ENCODE measurements at regions not wholly inside any gene's neighbourhood (a gene's known extent, or its start where the extent isn't known, plus 50 kb on each side); places are given as distances from the start of the nearest gene placed in this dataset.
A peak's percentile ranks its signal among the peaks of the same experiment; 100 is the strongest.
"Not testable (repeated sequence)": the region's sequence is repeated elsewhere in the genome, so short reads cannot be mapped to it uniquely, and the experiment has no call there.

- Histone ChIP-seq H3K36me3 (no peaks in the 10 kb centered on the region), H3K4me3 (peak overlapping the region; percentile 64), H3K27me3 (no peaks in the 10 kb centered on the region), H3K9me3 (no peaks in the 10 kb centered on the region; the same call in 1 of the 2 replicates)
- DNase-seq = peak; percentile 75
These were observed 163.3 kb downstream of the CD47 start for GRCh38 chr3:107927361-107928083.

- H3K27me3 ChIP-seq = peaks cover 1% of the 10 kb centered on the region; the same call in 1 of the 2 replicates
- H3K9me3 ChIP-seq = no peaks in the 10 kb centered on the region; the same call in 1 of the 2 replicates
- DNase-seq = no peak
- no peaks in the 10 kb centered on the region for H3K36me3 ChIP-seq
- no peak overlapping the region for H3K4me3 ChIP-seq
These were observed 165.0 kb downstream of the CD47 start for GRCh38 chr3:107925851-107926250.

- Histone ChIP-seq H3K9me3 (no peaks in the 10 kb centered on the region; the same call in 1 of the 2 replicates), H3K4me3 (no peak overlapping the region), H3K36me3 (no peaks in the 10 kb centered on the region), H3K27me3 (peaks cover 9% of the 10 kb centered on the region)
- no peak for DNase-seq
These were observed 169.8 kb downstream of the CD47 start for GRCh38 chr3:107921038-107921437.

- no peaks in the 10 kb centered on the region for H3K36me3 ChIP-seq
- DNase-seq = no peak
- no peak overlapping the region for H3K4me3 ChIP-seq
- H3K27me3 ChIP-seq = peaks cover 9% of the 10 kb centered on the region
- no peaks in the 10 kb centered on the region; the same call in 1 of the 2 replicates for H3K9me3 ChIP-seq
These were observed 170.3 kb downstream of the CD47 start for GRCh38 chr3:107920538-107920937.

- DNase-seq = no peak
These were observed 171.6 kb downstream of the CD47 start for GRCh38 chr3:107919239-107919638.

GRCh38 chr3:107916171-107916570 is 174.7 kb downstream of the CD47 start:
- Histone ChIP-seq H3K36me3 (no peaks in the 10 kb centered on the region), H3K4me3 (no peak overlapping the region), H3K27me3 (peaks cover 12% of the 10 kb centered on the region), H3K9me3 (no peaks in the 10 kb centered on the region; the same call in 1 of the 2 replicates)
- DNase-seq = no peak

More at GRCh38 chr3:107919239-107919638, 171.6 kb downstream of the CD47 start:
- Histone ChIP-seq H3K4me3 (no peak overlapping the region), H3K36me3 (no peaks in the 10 kb centered on the region), H3K9me3 (no peaks in the 10 kb centered on the region; the same call in 1 of the 2 replicates), H3K27me3 (peaks cover 12% of the 10 kb centered on the region)

GRCh38 chr3:107915706-107916105 is 175.1 kb downstream of the CD47 start:
- Histone ChIP-seq H3K27me3 (peaks cover 9% of the 10 kb centered on the region), H3K9me3 (no peaks in the 10 kb centered on the region; the same call in 1 of the 2 replicates), H3K36me3 (no peaks in the 10 kb centered on the region), H3K4me3 (no peak overlapping the region)
- DNase-seq = no peak

GRCh38 chr3:107913701-107914100 is 177.1 kb downstream of the CD47 start:
- DNase-seq = no peak
- Histone ChIP-seq H3K36me3 (no peaks in the 10 kb centered on the region), H3K9me3 (no peaks in the 10 kb centered on the region; the same call in 1 of the 2 replicates), H3K4me3 (no peak overlapping the region), H3K27me3 (peaks cover 3% of the 10 kb centered on the region; the same call in 1 of the 2 replicates)

GRCh38 chr3:107911337-107912000 is 179.4 kb downstream of the CD47 start:
- no peak overlapping the region for H3K4me3 ChIP-seq
- H3K36me3 ChIP-seq = no peaks in the 10 kb centered on the region
- DNase-seq = no peak
- no peaks in the 10 kb centered on the region; the same call in 1 of the 2 replicates for H3K9me3 ChIP-seq
- peaks cover 3% of the 10 kb centered on the region; the same call in 1 of the 2 replicates for H3K27me3 ChIP-seq

- Histone ChIP-seq H3K9me3 (no peaks in the 10 kb centered on the region), H3K4me3 (no peak overlapping the region), H3K27me3 (peaks cover 3% of the 10 kb centered on the region; the same call in 1 of the 2 replicates), H3K36me3 (no peaks in the 10 kb centered on the region)
- no peak for DNase-seq
These were observed 180.0 kb downstream of the CD47 start for GRCh38 chr3:107910713-107911259.

GRCh38 chr3:107909583-107909982 is 181.2 kb downstream of the CD47 start:
- not testable (repeated sequence) for H3K9me3 ChIP-seq, DNase-seq, H3K36me3 ChIP-seq, H3K27me3 ChIP-seq, H3K4me3 ChIP-seq

- no peaks in the 10 kb centered on the region; the same call in 1 of the 2 replicates for H3K9me3 ChIP-seq
- no peak overlapping the region for H3K4me3 ChIP-seq
- H3K36me3 ChIP-seq = no peaks in the 10 kb centered on the region
- DNase-seq = no peak
- no peaks in the 10 kb centered on the region for H3K27me3 ChIP-seq
These were observed 182.8 kb downstream of the CD47 start for GRCh38 chr3:107907996-107908395.

GRCh38 chr3:107904536-107905066 is 186.2 kb downstream of the CD47 start:
- Histone ChIP-seq H3K36me3 (no peaks in the 10 kb centered on the region), H3K9me3 (no peaks in the 10 kb centered on the region; the same call in 1 of the 2 replicates), H3K27me3 (no peaks in the 10 kb centered on the region), H3K4me3 (no peak overlapping the region)
- DNase-seq = no peak

GRCh38 chr3:107899990-107900651 is 190.7 kb downstream of the CD47 start:
- Histone ChIP-seq H3K4me3 (no peak overlapping the region), H3K36me3 (no peaks in the 10 kb centered on the region), H3K9me3 (no peaks in the 10 kb centered on the region; the same call in 1 of the 2 replicates), H3K27me3 (no peaks in the 10 kb centered on the region)
- no peak for DNase-seq

- Histone ChIP-seq H3K4me3 (no peak overlapping the region), H3K9me3 (no peaks in the 10 kb centered on the region), H3K36me3 (no peaks in the 10 kb centered on the region), H3K27me3 (peaks cover 6% of the 10 kb centered on the region; the same call in 1 of the 2 replicates)
- peak; percentile 24 for DNase-seq
These were observed 193.3 kb downstream of the CD47 start for GRCh38 chr3:107897471-107898061.

- Histone ChIP-seq H3K9me3 (no peaks in the 10 kb centered on the region), H3K27me3 (peaks cover 6% of the 10 kb centered on the region; the same call in 1 of the 2 replicates), H3K4me3 (no peak overlapping the region), H3K36me3 (no peaks in the 10 kb centered on the region)
- no peak for DNase-seq
These were observed 195.8 kb downstream of the CD47 start for GRCh38 chr3:107894998-107895397.
